ENCODE measurements at regions not wholly inside any gene's neighbourhood (a gene's known extent, or its start where the extent isn't known, plus 50 kb on each side); places are given as distances from the start of the nearest gene placed in this dataset.

- H3K9ac ChIP-seq (ENCODE audit: insufficient read depth, low read length) = no peak overlapping the region
- H3K4me1 ChIP-seq (ENCODE audit: control insufficient read depth, extremely low read depth, insufficient read depth, low read length) = no peaks in the 10 kb centered on the region
- no peaks in the 10 kb centered on the region for H3K27me3 ChIP-seq (ENCODE audit: control insufficient read depth, insufficient read depth, low read length)
- H3K9me3 ChIP-seq (ENCODE audit: control insufficient read depth, insufficient read depth, low read depth, low read length) = no peaks in the 10 kb centered on the region
- H3K27ac ChIP-seq (ENCODE audit: insufficient read depth, low read length) = no peak overlapping the region
- TF ChIP-seq EZH2 (IDR thresholded peaks at IDR 0.05; ENCODE audit: low read length, missing control alignments) (no peak), CTCF (conservative IDR thresholded peaks at IDR 0.05 in 1 of 2, IDR thresholded peaks at IDR 0.05 in 1 of 2; ENCODE audit: low read depth in 1 of 2, low read length in 2 of 2) (no peak)
- no peaks in the 10 kb centered on the region for H3K79me2 ChIP-seq (ENCODE audit: control insufficient read depth, insufficient read depth, low read length)
- no peaks in the 10 kb centered on the region for H3K36me3 ChIP-seq (ENCODE audit: control insufficient read depth, insufficient read depth, low read length)
- DNase-seq (ENCODE audit: low read depth in 2 of 2) = no peak
- H3K4me2 ChIP-seq (ENCODE audit: extremely low read depth, insufficient read depth, low read length) = no peak overlapping the region
- H4K20me1 ChIP-seq (ENCODE audit: control insufficient read depth, extremely low read depth, insufficient read depth, low read length) = no peaks in the 10 kb centered on the region
- H3K4me3 ChIP-seq (replicated peaks in 1 of 4; ENCODE audit: control extremely low read depth in 1 of 4, insufficient read depth in 1 of 4, low read depth in 3 of 4, low read length in 4 of 4) = no peak overlapping the region
- no peak overlapping the region for H2AFZ ChIP-seq (ENCODE audit: low read length)
Measured at GRCh38 chr18:55688030-55688429, 100.0 kb upstream of the TCF4 start.

- TF ChIP-seq EZH2 (IDR thresholded peaks at IDR 0.05; ENCODE audit: low read length, missing control alignments) (no peak), CTCF (conservative IDR thresholded peaks at IDR 0.05 in 1 of 2, IDR thresholded peaks at IDR 0.05 in 1 of 2; ENCODE audit: low read depth in 1 of 2, low read length in 2 of 2) (no peak)
- H3K4me3 ChIP-seq (replicated peaks in 1 of 4; ENCODE audit: control extremely low read depth in 1 of 4, insufficient read depth in 1 of 4, low read depth in 3 of 4, low read length in 4 of 4) = no peak overlapping the region
- no peak for DNase-seq (ENCODE audit: low read depth in 2 of 2)
- no peaks in the 10 kb centered on the region for H3K4me1 ChIP-seq (ENCODE audit: control insufficient read depth, extremely low read depth, insufficient read depth, low read length)
- no peak overlapping the region for H2AFZ ChIP-seq (ENCODE audit: low read length)
- no peak overlapping the region for H3K27ac ChIP-seq (ENCODE audit: insufficient read depth, low read length)
- no peaks in the 10 kb centered on the region for H3K36me3 ChIP-seq (ENCODE audit: control insufficient read depth, insufficient read depth, low read length)
- no peaks in the 10 kb centered on the region for H4K20me1 ChIP-seq (ENCODE audit: control insufficient read depth, extremely low read depth, insufficient read depth, low read length)
- H3K27me3 ChIP-seq (ENCODE audit: control insufficient read depth, insufficient read depth, low read length) = no peaks in the 10 kb centered on the region
- no peak overlapping the region for H3K9ac ChIP-seq (ENCODE audit: insufficient read depth, low read length)
- no peak overlapping the region for H3K4me2 ChIP-seq (ENCODE audit: extremely low read depth, insufficient read depth, low read length)
- no peaks in the 10 kb centered on the region for H3K9me3 ChIP-seq (ENCODE audit: control insufficient read depth, insufficient read depth, low read depth, low read length)
- no peaks in the 10 kb centered on the region for H3K79me2 ChIP-seq (ENCODE audit: control insufficient read depth, insufficient read depth, low read length)
Measured at GRCh38 chr18:55687106-55687505, 99.1 kb upstream of the TCF4 start.

GRCh38 chr18:55685638-55686037 lies 97.6 kb upstream of the TCF4 start:
- no peak overlapping the region for H2AFZ ChIP-seq (ENCODE audit: low read length)
- no peaks in the 10 kb centered on the region for H3K9me3 ChIP-seq (ENCODE audit: control insufficient read depth, insufficient read depth, low read depth, low read length)
- H3K27ac ChIP-seq (ENCODE audit: insufficient read depth, low read length) = no peak overlapping the region
- no peak overlapping the region for H3K9ac ChIP-seq (ENCODE audit: insufficient read depth, low read length)
- no peaks in the 10 kb centered on the region for H3K4me1 ChIP-seq (ENCODE audit: control insufficient read depth, extremely low read depth, insufficient read depth, low read length)
- no peaks in the 10 kb centered on the region for H3K36me3 ChIP-seq (ENCODE audit: control insufficient read depth, insufficient read depth, low read length)
- H3K79me2 ChIP-seq (ENCODE audit: control insufficient read depth, insufficient read depth, low read length) = no peaks in the 10 kb centered on the region
- no peak overlapping the region for H3K4me2 ChIP-seq (ENCODE audit: extremely low read depth, insufficient read depth, low read length)
- H3K27me3 ChIP-seq (ENCODE audit: control insufficient read depth, insufficient read depth, low read length) = no peaks in the 10 kb centered on the region
- TF ChIP-seq CTCF (conservative IDR thresholded peaks at IDR 0.05 in 1 of 2, IDR thresholded peaks at IDR 0.05 in 1 of 2; ENCODE audit: low read depth in 1 of 2, low read length in 2 of 2) = no peak
- TF ChIP-seq EZH2 (IDR thresholded peaks at IDR 0.05; ENCODE audit: low read length, missing control alignments) = no peak
- H3K4me3 ChIP-seq (replicated peaks in 1 of 4; ENCODE audit: control extremely low read depth in 1 of 4, insufficient read depth in 1 of 4, low read depth in 3 of 4, low read length in 4 of 4) = no peak overlapping the region
- no peak for DNase-seq (ENCODE audit: low read depth in 2 of 2)
- H4K20me1 ChIP-seq (ENCODE audit: control insufficient read depth, extremely low read depth, insufficient read depth, low read length) = no peaks in the 10 kb centered on the region

All from fibroblast of lung (primary cell).